ENCODE measurements at regions not wholly inside any gene's neighbourhood (a gene's known extent, or its start where the extent isn't known, plus 50 kb on each side); places are given as distances from the start of the nearest gene placed in this dataset.
"Not testable (repeated sequence)": the region's sequence is repeated elsewhere in the genome, so short reads cannot be mapped to it uniquely, and the experiment has no call there.

GRCh38 chr12:61282790-61283575, 977.2 kb upstream of the USP15 start:
- no peak overlapping the region for H2AFZ ChIP-seq (replicated peaks)
- H3K4me1 ChIP-seq, result no peaks in the 10 kb centered on the region
- H4K20me1 ChIP-seq (ENCODE audit: low read depth), result no peaks in the 10 kb centered on the region
- no peaks in the 10 kb centered on the region for H3K79me2 ChIP-seq (ENCODE audit: low read depth)
- H3K9ac ChIP-seq, result no peak overlapping the region
- no peak for DNase-seq (ENCODE audit: low spot score)
- peaks cover 23% of the 10 kb centered on the region for H3K9me3 Mint-ChIP-seq
- no peak overlapping the region for H3K27ac Mint-ChIP-seq
- H3K9me3 ChIP-seq (ENCODE audit: low read depth), result peaks cover 4% of the 10 kb centered on the region
- no peaks in the 10 kb centered on the region for H3K27me3 ChIP-seq
- H3K4me3 Mint-ChIP-seq, result no peak overlapping the region
- no peak overlapping the region for H3K27ac ChIP-seq
- no peaks in the 10 kb centered on the region for H3F3A ChIP-seq (ENCODE audit: low read depth)
- H3K4me1 Mint-ChIP-seq, result no peaks in the 10 kb centered on the region
- H3K4me3 ChIP-seq, result no peak overlapping the region
- no peak overlapping the region for H3K4me2 ChIP-seq
- no peaks in the 10 kb centered on the region for H3K36me3 ChIP-seq
- H3K36me3 Mint-ChIP-seq, result no peaks in the 10 kb centered on the region
- H3K27me3 Mint-ChIP-seq (ENCODE audit: insufficient read depth, low read depth), result peaks cover 6% of the 10 kb centered on the region
- TF ChIP-seq CTCF (IDR thresholded peaks at IDR 0.05) (no peak), EZH2 (IDR thresholded peaks at IDR 0.05) (no peak), EZH2phosphoT487 (IDR thresholded peaks at IDR 0.05) (no peak)

GRCh38 chr12:61290473-61290872, 969.7 kb upstream of the USP15 start:
- no peak overlapping the region for H3K4me3 ChIP-seq
- Mint-ChIP-seq H3K4me1 (no peaks in the 10 kb centered on the region), H3K27me3 (ENCODE audit: insufficient read depth, low read depth) (no peaks in the 10 kb centered on the region), H3K36me3 (peaks cover 2% of the 10 kb centered on the region), H3K4me3 (no peak overlapping the region), H3K9me3 (peaks cover 29% of the 10 kb centered on the region), H3K27ac (no peak overlapping the region)
- H2AFZ ChIP-seq (replicated peaks), result no peak overlapping the region
- no peaks in the 10 kb centered on the region for H3K4me1 ChIP-seq
- H4K20me1 ChIP-seq (ENCODE audit: low read depth), result no peaks in the 10 kb centered on the region
- no peak overlapping the region for H3K27ac ChIP-seq
- H3K9ac ChIP-seq, result no peak overlapping the region
- peaks cover 4% of the 10 kb centered on the region for H3K9me3 ChIP-seq (ENCODE audit: low read depth)
- no peaks in the 10 kb centered on the region for H3K27me3 ChIP-seq
- no peak for DNase-seq (ENCODE audit: low spot score)
- H3K79me2 ChIP-seq (ENCODE audit: low read depth), result no peaks in the 10 kb centered on the region
- H3K36me3 ChIP-seq, result no peaks in the 10 kb centered on the region
- H3F3A ChIP-seq (ENCODE audit: low read depth), result no peaks in the 10 kb centered on the region
- no peak overlapping the region for H3K4me2 ChIP-seq
- no peak for TF ChIP-seq CTCF (IDR thresholded peaks at IDR 0.05)
- no peak for TF ChIP-seq EZH2 (IDR thresholded peaks at IDR 0.05)
- TF ChIP-seq EZH2phosphoT487 (IDR thresholded peaks at IDR 0.05), result no peak

GRCh38 chr12:61291647-61292046, 968.6 kb upstream of the USP15 start:
- H3F3A ChIP-seq (ENCODE audit: low read depth), result no peaks in the 10 kb centered on the region
- no peaks in the 10 kb centered on the region for H3K4me1 ChIP-seq
- no peak for DNase-seq (ENCODE audit: low spot score)
- no peaks in the 10 kb centered on the region for H3K4me1 Mint-ChIP-seq
- H3K4me2 ChIP-seq, result no peak overlapping the region
- H3K9me3 ChIP-seq (ENCODE audit: low read depth), result peaks cover 4% of the 10 kb centered on the region
- no peak overlapping the region for H3K9ac ChIP-seq
- no peak overlapping the region for H3K4me3 ChIP-seq
- H4K20me1 ChIP-seq (ENCODE audit: low read depth), result no peaks in the 10 kb centered on the region
- H3K27ac ChIP-seq, result no peak overlapping the region
- H3K36me3 Mint-ChIP-seq, result peaks cover 2% of the 10 kb centered on the region
- no peak overlapping the region for H2AFZ ChIP-seq (replicated peaks)
- H3K27me3 Mint-ChIP-seq (ENCODE audit: insufficient read depth, low read depth), result no peaks in the 10 kb centered on the region
- no peaks in the 10 kb centered on the region for H3K27me3 ChIP-seq
- no peak overlapping the region for H3K4me3 Mint-ChIP-seq
- H3K79me2 ChIP-seq (ENCODE audit: low read depth), result no peaks in the 10 kb centered on the region
- H3K36me3 ChIP-seq, result no peaks in the 10 kb centered on the region
- H3K27ac Mint-ChIP-seq, result no peak overlapping the region
- TF ChIP-seq EZH2phosphoT487 (IDR thresholded peaks at IDR 0.05) (no peak), EZH2 (IDR thresholded peaks at IDR 0.05) (no peak), CTCF (IDR thresholded peaks at IDR 0.05) (no peak)
- H3K9me3 Mint-ChIP-seq, result peaks cover 21% of the 10 kb centered on the region

- not testable (repeated sequence) for H2AFZ ChIP-seq (replicated peaks); H3K4me3 Mint-ChIP-seq; H3K9ac ChIP-seq; H3K27me3 ChIP-seq; H3K27ac ChIP-seq; DNase-seq (ENCODE audit: low spot score); H3K79me2 ChIP-seq (ENCODE audit: low read depth); H3F3A ChIP-seq (ENCODE audit: low read depth); H3K27me3 Mint-ChIP-seq (ENCODE audit: insufficient read depth, low read depth); H3K27ac Mint-ChIP-seq; H3K36me3 Mint-ChIP-seq; H3K4me1 Mint-ChIP-seq; H4K20me1 ChIP-seq (ENCODE audit: low read depth); H3K36me3 ChIP-seq; H3K4me3 ChIP-seq; H3K4me2 ChIP-seq; H3K9me3 Mint-ChIP-seq; H3K4me1 ChIP-seq; H3K9me3 ChIP-seq (ENCODE audit: low read depth)
These were observed 966.2 kb upstream of the USP15 start for GRCh38 chr12:61294011-61294410.
